ENCODE measurements at regions not wholly inside any gene's neighbourhood (a gene's known extent, or its start where the extent isn't known, plus 50 kb on each side); places are given as distances from the start of the nearest gene placed in this dataset.

- TF ChIP-seq, protein P1, sequence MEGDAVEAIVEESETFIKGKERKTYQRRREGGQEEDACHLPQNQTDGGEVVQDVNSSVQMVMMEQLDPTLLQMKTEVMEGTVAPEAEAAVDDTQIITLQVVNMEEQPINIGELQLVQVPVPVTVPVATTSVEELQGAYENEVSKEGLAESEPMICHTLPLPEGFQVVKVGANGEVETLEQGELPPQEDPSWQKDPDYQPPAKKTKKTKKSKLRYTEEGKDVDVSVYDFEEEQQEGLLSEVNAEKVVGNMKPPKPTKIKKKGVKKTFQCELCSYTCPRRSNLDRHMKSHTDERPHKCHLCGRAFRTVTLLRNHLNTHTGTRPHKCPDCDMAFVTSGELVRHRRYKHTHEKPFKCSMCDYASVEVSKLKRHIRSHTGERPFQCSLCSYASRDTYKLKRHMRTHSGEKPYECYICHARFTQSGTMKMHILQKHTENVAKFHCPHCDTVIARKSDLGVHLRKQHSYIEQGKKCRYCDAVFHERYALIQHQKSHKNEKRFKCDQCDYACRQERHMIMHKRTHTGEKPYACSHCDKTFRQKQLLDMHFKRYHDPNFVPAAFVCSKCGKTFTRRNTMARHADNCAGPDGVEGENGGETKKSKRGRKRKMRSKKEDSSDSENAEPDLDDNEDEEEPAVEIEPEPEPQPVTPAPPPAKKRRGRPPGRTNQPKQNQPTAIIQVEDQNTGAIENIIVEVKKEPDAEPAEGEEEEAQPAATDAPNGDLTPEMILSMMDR (optimal IDR thresholded peaks at IDR 0.05 in 1 of 3, IDR thresholded peaks at IDR 0.05 in 1 of 3, conservative IDR thresholded peaks at IDR 0.05 in 1 of 3; ENCODE audit: extremely low read depth in 1 of 3, insufficient read depth in 2 of 3, low read length in 3 of 3): no peak
- no peak for TF ChIP-seq EZH2 (IDR thresholded peaks at IDR 0.05; ENCODE audit: low read length)
These were observed 572.3 kb downstream of the RAB28 start for GRCh38 chr4:12911750-12912358.

Measured in keratinocyte (primary cell).